HG03575 (cell line): ENCODE measurements at regions not wholly inside any gene's neighbourhood (a gene's known extent, or its start where the extent isn't known, plus 50 kb on each side); places are given as distances from the start of the nearest gene placed in this dataset.

Source experiments
- ATAC-seq: cut with Tn5 transposase; IDR thresholded peaks from one replicate; pipeline ENCODE4 v1.9.1; 2021; ENCODE audit not compliant: unreplicated experiment, insufficient number of reproducible peaks, low FRiP score; ENCODE audit errors: extremely low read depth

- ATAC-seq, result no peak
Measured at GRCh38 chr2:144603334-144603733, 83.4 kb upstream of the ZEB2 start.

GRCh38 chr2:144598906-144599305, 79.0 kb upstream of the ZEB2 start:
- no peak for ATAC-seq

GRCh38 chr2:144597894-144598593, 78.1 kb upstream of the ZEB2 start:
- no peak for ATAC-seq

GRCh38 chr2:144597388-144597787, 77.5 kb upstream of the ZEB2 start:
- ATAC-seq, result no peak

- peak; percentile 91 for ATAC-seq
Measured at GRCh38 chr2:144596073-144596871, 76.4 kb upstream of the ZEB2 start.

- ATAC-seq, result no peak
Measured at GRCh38 chr2:144595686-144596072, 75.8 kb upstream of the ZEB2 start.

GRCh38 chr2:144595279-144595678, 75.4 kb upstream of the ZEB2 start:
- ATAC-seq, result no peak

- no peak for ATAC-seq
Measured at GRCh38 chr2:144593803-144594202, 73.9 kb upstream of the ZEB2 start.

GRCh38 chr2:144592500-144593256, 72.8 kb upstream of the ZEB2 start:
- no peak for ATAC-seq

GRCh38 chr2:144587306-144587705, 67.4 kb upstream of the ZEB2 start:
- ATAC-seq, result no peak

- no peak for ATAC-seq
Measured at GRCh38 chr2:144586476-144586875, 66.6 kb upstream of the ZEB2 start.

GRCh38 chr2:144583741-144584453, 64.0 kb upstream of the ZEB2 start:
- no peak for ATAC-seq

GRCh38 chr2:144583381-144583729, 63.4 kb upstream of the ZEB2 start:
- ATAC-seq, result no peak

GRCh38 chr2:144582651-144583380, 62.9 kb upstream of the ZEB2 start:
- ATAC-seq, result no peak

- ATAC-seq, result no peak
Measured at GRCh38 chr2:144580521-144581161, 60.7 kb upstream of the ZEB2 start.

- no peak for ATAC-seq
Measured at GRCh38 chr2:144579556-144579955, 59.6 kb upstream of the ZEB2 start.

GRCh38 chr2:144578099-144578498, 58.2 kb upstream of the ZEB2 start:
- ATAC-seq, result no peak

GRCh38 chr2:144572977-144573376, 53.1 kb upstream of the ZEB2 start:
- no peak for ATAC-seq
